ENCODE measurements at regions not wholly inside any gene's neighbourhood (a gene's known extent, or its start where the extent isn't known, plus 50 kb on each side); places are given as distances from the start of the nearest gene placed in this dataset.
"Not testable (repeated sequence)": the region's sequence is repeated elsewhere in the genome, so short reads cannot be mapped to it uniquely, and the experiment has no call there.

GRCh38 chr1:102498929-102499328, 502.2 kb upstream of the OLFM3 start:
- DNase-seq: no peak

GRCh38 chr1:102497810-102498209, 501.1 kb upstream of the OLFM3 start:
- peak; percentile 56 for DNase-seq

- DNase-seq: no peak
Observed at GRCh38 chr1:102472520-102472919, 475.8 kb upstream of the OLFM3 start.

GRCh38 chr1:102470767-102471166, 474.0 kb upstream of the OLFM3 start:
- no peak for DNase-seq

- DNase-seq: no peak
Observed at GRCh38 chr1:102466487-102466886, 469.8 kb upstream of the OLFM3 start.

GRCh38 chr1:102463328-102463727, 466.6 kb upstream of the OLFM3 start:
- DNase-seq: no peak

GRCh38 chr1:102442317-102442716, 445.6 kb upstream of the OLFM3 start:
- not testable (repeated sequence) for DNase-seq

- no peak for DNase-seq
Observed at GRCh38 chr1:102435483-102435882, 438.8 kb upstream of the OLFM3 start.

GRCh38 chr1:102434421-102434820, 437.7 kb upstream of the OLFM3 start:
- peak; percentile 53 for DNase-seq

GRCh38 chr1:102431253-102431652, 434.5 kb upstream of the OLFM3 start:
- no peak for DNase-seq

- DNase-seq: no peak
Observed at GRCh38 chr1:102420034-102420433, 423.3 kb upstream of the OLFM3 start.
